Activated CD8-positive, alpha-beta T cell treated with anti-CD3 and anti-CD28 coated beads, Interleukin-2, amount 10 ng/mL, durations not matched to agents 7 days and 5 days (primary cell): ENCODE measurements at regions not wholly inside any gene's neighbourhood (a gene's known extent, or its start where the extent isn't known, plus 50 kb on each side); places are given as distances from the start of the nearest gene placed in this dataset.
"Not testable (repeated sequence)": the region's sequence is repeated elsewhere in the genome, so short reads cannot be mapped to it uniquely, and the experiment has no call there.

ENCODE experiments used
- ATAC-seq: fragments of 150-1000 bp; cut with Tn5 transposase; one replicate; pipeline ENCODE4 v1.10.0; 2021; ENCODE audit warnings: moderate library complexity
- CTCF ChIA-PET: fragments of 350-600 bp; sonication (Branson Sonifier 250); formaldehyde crosslinking; loops from one replicate; lab custom pipeline; 2021; ENCODE audit warnings: antibody characterized with exemption; lab: Charles Lee
- POLR2A ChIA-PET: fragments of 350-600 bp; sonication (Branson Sonifier 250); formaldehyde crosslinking; loops from one replicate; lab custom pipeline; 2021; ENCODE audit warnings: antibody characterized with exemption; lab: Charles Lee
- DNase-seq: peaks from one replicate; pipeline ENCODE4 v3.0.0-alpha.2; 2020
- H3K27ac Mint-ChIP-seq: one replicate; pipeline ENCODE4 v1.8.0; 2021; ENCODE audit warnings: mild to moderate bottlenecking, mixed read lengths
- H3K27me3 Mint-ChIP-seq: one replicate; pipeline ENCODE4 v1.8.0; 2021; ENCODE audit warnings: low read depth, mixed read lengths
- H3K36me3 Mint-ChIP-seq: one replicate; pipeline ENCODE4 v1.8.0; 2021; ENCODE audit warnings: low read depth, mixed read lengths
- H3K4me1 Mint-ChIP-seq: one replicate; pipeline ENCODE4 v1.8.0; 2021; ENCODE audit warnings: low read depth, mixed read lengths
- H3K4me3 Mint-ChIP-seq: one replicate; pipeline ENCODE4 v1.8.0; 2021; ENCODE audit warnings: mild to moderate bottlenecking, mixed read lengths
- H3K9me3 Mint-ChIP-seq: one replicate; pipeline ENCODE4 v1.8.0; 2022; ENCODE audit warnings: mixed read lengths; ENCODE audit not compliant: insufficient read depth

GRCh38 chr16:13739621-13740373, 180.2 kb upstream of the ERCC4 start:
- H3K9me3 Mint-ChIP-seq, POLR2A ChIA-PET, H3K27ac Mint-ChIP-seq, H3K27me3 Mint-ChIP-seq, H3K4me3 Mint-ChIP-seq, H3K36me3 Mint-ChIP-seq, H3K4me1 Mint-ChIP-seq, CTCF ChIA-PET, ATAC-seq, DNase-seq: not testable (repeated sequence)

GRCh38 chr16:13742928-13743327, 177.0 kb upstream of the ERCC4 start:
- ChIA-PET POLR2A (no interaction called here), CTCF (interaction anchor here (0.6 kb wide), 1 partner anchor 13 kb away, joined by 3 read pairs; no protein-coding TSS in a partner anchor)
- DNase-seq, result no peak
- Mint-ChIP-seq H3K4me1 (no peaks in the 10 kb centered on the region), H3K27ac (no peak overlapping the region), H3K27me3 (no peaks in the 10 kb centered on the region), H3K4me3 (no peak overlapping the region), H3K36me3 (no peaks in the 10 kb centered on the region), H3K9me3 (peaks cover 5% of the 10 kb centered on the region)
- no peak for ATAC-seq

GRCh38 chr16:13743571-13743970, 176.4 kb upstream of the ERCC4 start:
- Mint-ChIP-seq H3K36me3 (no peaks in the 10 kb centered on the region), H3K27me3 (no peaks in the 10 kb centered on the region), H3K4me3 (no peak overlapping the region), H3K9me3 (peaks cover 5% of the 10 kb centered on the region), H3K27ac (no peak overlapping the region), H3K4me1 (no peaks in the 10 kb centered on the region)
- ChIA-PET POLR2A (no interaction called here), CTCF (interaction anchor here (0.6 kb wide), 1 partner anchor 14 kb away, joined by 3 read pairs; no protein-coding TSS in a partner anchor)
- DNase-seq, result no peak
- ATAC-seq, result no peak

- no peaks in the 10 kb centered on the region for H3K36me3 Mint-ChIP-seq
- ChIA-PET CTCF (no interaction called here), POLR2A (no interaction called here)
- ATAC-seq (no peak), DNase-seq (no peak)
- H3K4me3 Mint-ChIP-seq, result no peak overlapping the region
- no peaks in the 10 kb centered on the region for H3K27me3 Mint-ChIP-seq
- H3K4me1 Mint-ChIP-seq, result no peaks in the 10 kb centered on the region
- H3K9me3 Mint-ChIP-seq, result no peaks in the 10 kb centered on the region
- H3K27ac Mint-ChIP-seq, result no peak overlapping the region
Observed at GRCh38 chr16:13756411-13757140, 163.4 kb upstream of the ERCC4 start.

GRCh38 chr16:13766334-13766733, 153.6 kb upstream of the ERCC4 start:
- Mint-ChIP-seq H3K9me3 (no peaks in the 10 kb centered on the region), H3K27ac (no peak overlapping the region), H3K27me3 (no peaks in the 10 kb centered on the region), H3K36me3 (no peaks in the 10 kb centered on the region), H3K4me3 (no peak overlapping the region), H3K4me1 (no peaks in the 10 kb centered on the region)
- POLR2A ChIA-PET, result no interaction called here
- DNase-seq (no peak), ATAC-seq (no peak)
- CTCF ChIA-PET, result no interaction called here

GRCh38 chr16:13767215-13767614, 152.7 kb upstream of the ERCC4 start:
- Mint-ChIP-seq H3K4me1 (no peaks in the 10 kb centered on the region), H3K36me3 (no peaks in the 10 kb centered on the region), H3K4me3 (no peak overlapping the region), H3K9me3 (no peaks in the 10 kb centered on the region), H3K27me3 (no peaks in the 10 kb centered on the region), H3K27ac (no peak overlapping the region)
- DNase-seq (no peak), ATAC-seq (no peak)
- CTCF ChIA-PET, result interaction anchor here (0.6 kb wide), 1 partner anchor 1270 kb away, joined by 3 read pairs; no protein-coding TSS in a partner anchor
- POLR2A ChIA-PET, result no interaction called here

- H3K27me3 Mint-ChIP-seq, result no peaks in the 10 kb centered on the region
- H3K4me3 Mint-ChIP-seq, result no peak overlapping the region
- DNase-seq (no peak), ATAC-seq (no peak)
- H3K4me1 Mint-ChIP-seq, result no peaks in the 10 kb centered on the region
- H3K27ac Mint-ChIP-seq, result no peak overlapping the region
- CTCF ChIA-PET, result no interaction called here
- POLR2A ChIA-PET, result no interaction called here
- no peaks in the 10 kb centered on the region for H3K9me3 Mint-ChIP-seq
- no peaks in the 10 kb centered on the region for H3K36me3 Mint-ChIP-seq
Observed at GRCh38 chr16:13768471-13768870, 151.5 kb upstream of the ERCC4 start.

- DNase-seq (no peak), ATAC-seq (no peak)
- Mint-ChIP-seq H3K27ac (no peak overlapping the region), H3K36me3 (no peaks in the 10 kb centered on the region), H3K4me1 (no peaks in the 10 kb centered on the region), H3K9me3 (no peaks in the 10 kb centered on the region), H3K4me3 (no peak overlapping the region), H3K27me3 (no peaks in the 10 kb centered on the region)
- POLR2A ChIA-PET, result no interaction called here
- CTCF ChIA-PET, result no interaction called here
Observed at GRCh38 chr16:13770436-13770835, 149.5 kb upstream of the ERCC4 start.

- no peaks in the 10 kb centered on the region for H3K4me1 Mint-ChIP-seq
- H3K4me3 Mint-ChIP-seq, result no peak overlapping the region
- no peaks in the 10 kb centered on the region for H3K9me3 Mint-ChIP-seq
- no peak overlapping the region for H3K27ac Mint-ChIP-seq
- H3K36me3 Mint-ChIP-seq, result no peaks in the 10 kb centered on the region
- no peak for ATAC-seq
- POLR2A ChIA-PET, result no interaction called here
- no peak for DNase-seq
- CTCF ChIA-PET, result no interaction called here
- H3K27me3 Mint-ChIP-seq, result no peaks in the 10 kb centered on the region
Observed at GRCh38 chr16:13772782-13773181, 147.2 kb upstream of the ERCC4 start.

GRCh38 chr16:13779676-13780075, 140.3 kb upstream of the ERCC4 start:
- ATAC-seq (no peak), DNase-seq (no peak)
- Mint-ChIP-seq H3K4me1 (no peaks in the 10 kb centered on the region), H3K9me3 (no peaks in the 10 kb centered on the region), H3K27ac (no peak overlapping the region), H3K27me3 (no peaks in the 10 kb centered on the region), H3K36me3 (no peaks in the 10 kb centered on the region), H3K4me3 (no peak overlapping the region)
- CTCF ChIA-PET, result no interaction called here
- POLR2A ChIA-PET, result no interaction called here

- no peaks in the 10 kb centered on the region for H3K4me1 Mint-ChIP-seq
- DNase-seq (no peak), ATAC-seq (no peak)
- no peak overlapping the region for H3K4me3 Mint-ChIP-seq
- no peak overlapping the region for H3K27ac Mint-ChIP-seq
- no peaks in the 10 kb centered on the region for H3K36me3 Mint-ChIP-seq
- POLR2A ChIA-PET, result no interaction called here
- H3K27me3 Mint-ChIP-seq, result no peaks in the 10 kb centered on the region
- CTCF ChIA-PET, result no interaction called here
- no peaks in the 10 kb centered on the region for H3K9me3 Mint-ChIP-seq
Observed at GRCh38 chr16:13780406-13781168, 139.4 kb upstream of the ERCC4 start.

- CTCF ChIA-PET, result no interaction called here
- POLR2A ChIA-PET, result no interaction called here
- Mint-ChIP-seq H3K4me1 (no peaks in the 10 kb centered on the region), H3K4me3 (no peak overlapping the region), H3K27ac (no peak overlapping the region), H3K36me3 (no peaks in the 10 kb centered on the region), H3K27me3 (no peaks in the 10 kb centered on the region), H3K9me3 (no peaks in the 10 kb centered on the region)
- ATAC-seq (no peak), DNase-seq (no peak)
Observed at GRCh38 chr16:13781169-13781564, 138.8 kb upstream of the ERCC4 start.
